ENCODE measurements at regions not wholly inside any gene's neighbourhood (a gene's known extent, or its start where the extent isn't known, plus 50 kb on each side); places are given as distances from the start of the nearest gene placed in this dataset.

DNA sequence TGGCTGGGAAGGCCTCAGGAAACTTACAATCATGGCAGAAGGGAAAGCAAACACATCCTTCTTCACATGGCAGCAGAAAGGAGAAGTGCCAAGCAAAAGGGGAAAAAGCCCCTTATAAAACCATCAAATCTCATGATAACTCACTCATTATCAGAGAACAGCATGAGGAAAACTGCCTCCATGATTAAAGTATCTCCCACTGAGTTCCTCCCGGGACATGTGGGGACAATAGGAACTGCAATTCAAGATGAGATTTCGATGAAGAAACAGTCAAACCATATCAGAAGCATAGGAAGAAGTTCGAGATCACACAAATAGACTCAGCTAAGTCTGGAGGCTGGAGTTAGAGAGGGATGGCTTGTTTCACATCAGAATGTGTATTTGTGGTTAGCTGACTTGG lies 869.4 kb upstream of the PHF14 start:
- Histone ChIP-seq H3K9ac (ENCODE audit: insufficient read depth, low read length, poor library complexity, severe bottlenecking) (no peak overlapping the region), H3K27me3 (ENCODE audit: control insufficient read depth in 2 of 2, insufficient read depth in 2 of 2, low read length in 2 of 2) (no peaks in the 10 kb centered on the region), H2AFZ (ENCODE audit: insufficient read depth, low read depth, low read length, poor library complexity, severe bottlenecking) (no peak overlapping the region), H3K4me1 (ENCODE audit: control insufficient read depth in 1 of 2, insufficient read depth in 2 of 2, low read length in 2 of 2) (no peaks in the 10 kb centered on the region), H3K27ac (ENCODE audit: low read depth in 1 of 2, low read length in 2 of 2) (no peak overlapping the region), H3K4me2 (replicated peaks; ENCODE audit: extremely low read depth, low read length, poor library complexity, severe bottlenecking) (no peak overlapping the region), H3K79me2 (ENCODE audit: insufficient read depth, low read length) (no peaks in the 10 kb centered on the region), H3K9me3 (replicated peaks in 1 of 2; ENCODE audit: control insufficient read depth in 1 of 2, insufficient read depth in 1 of 2, low read length in 2 of 2) (peaks cover 0 to 3% of the 10 kb centered on the region in 2 donors), H3K36me3 (replicated peaks in 1 of 2; ENCODE audit: control insufficient read depth in 1 of 2, insufficient read depth in 2 of 2, low read length in 2 of 2) (no peaks in the 10 kb centered on the region), H4K20me1 (ENCODE audit: insufficient read depth, low read length) (no peaks in the 10 kb centered on the region), H3K4me3 (replicated peaks in 1 of 3; ENCODE audit: low read depth in 2 of 3, low read length in 3 of 3) (no peak overlapping the region)
- no peak for DNase-seq
- H3K4me1 Mint-ChIP-seq = no peaks in the 10 kb centered on the region
- H3K36me3 Mint-ChIP-seq = no peaks in the 10 kb centered on the region
- TF ChIP-seq, protein P1, sequence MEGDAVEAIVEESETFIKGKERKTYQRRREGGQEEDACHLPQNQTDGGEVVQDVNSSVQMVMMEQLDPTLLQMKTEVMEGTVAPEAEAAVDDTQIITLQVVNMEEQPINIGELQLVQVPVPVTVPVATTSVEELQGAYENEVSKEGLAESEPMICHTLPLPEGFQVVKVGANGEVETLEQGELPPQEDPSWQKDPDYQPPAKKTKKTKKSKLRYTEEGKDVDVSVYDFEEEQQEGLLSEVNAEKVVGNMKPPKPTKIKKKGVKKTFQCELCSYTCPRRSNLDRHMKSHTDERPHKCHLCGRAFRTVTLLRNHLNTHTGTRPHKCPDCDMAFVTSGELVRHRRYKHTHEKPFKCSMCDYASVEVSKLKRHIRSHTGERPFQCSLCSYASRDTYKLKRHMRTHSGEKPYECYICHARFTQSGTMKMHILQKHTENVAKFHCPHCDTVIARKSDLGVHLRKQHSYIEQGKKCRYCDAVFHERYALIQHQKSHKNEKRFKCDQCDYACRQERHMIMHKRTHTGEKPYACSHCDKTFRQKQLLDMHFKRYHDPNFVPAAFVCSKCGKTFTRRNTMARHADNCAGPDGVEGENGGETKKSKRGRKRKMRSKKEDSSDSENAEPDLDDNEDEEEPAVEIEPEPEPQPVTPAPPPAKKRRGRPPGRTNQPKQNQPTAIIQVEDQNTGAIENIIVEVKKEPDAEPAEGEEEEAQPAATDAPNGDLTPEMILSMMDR (IDR thresholded peaks at IDR 0.05) = no peak
- peaks cover 0 to 12% (median 3%) of the 10 kb centered on the region in 7 donors for H3K9me3 Mint-ChIP-seq
- intact Hi-C loops (cut with micrococcal nuclease) = no loop called here
- no peaks in the 10 kb centered on the region for H3K27me3 Mint-ChIP-seq (ENCODE audit: low read depth in 3 of 3)
- WGBS (ENCODE audit: insufficient coverage) = 85% methylated on average over 2 of the region's 3 CpGs
- no peak overlapping the region for H3K27ac Mint-ChIP-seq
- H3K4me3 Mint-ChIP-seq = no peak overlapping the region

DNA sequence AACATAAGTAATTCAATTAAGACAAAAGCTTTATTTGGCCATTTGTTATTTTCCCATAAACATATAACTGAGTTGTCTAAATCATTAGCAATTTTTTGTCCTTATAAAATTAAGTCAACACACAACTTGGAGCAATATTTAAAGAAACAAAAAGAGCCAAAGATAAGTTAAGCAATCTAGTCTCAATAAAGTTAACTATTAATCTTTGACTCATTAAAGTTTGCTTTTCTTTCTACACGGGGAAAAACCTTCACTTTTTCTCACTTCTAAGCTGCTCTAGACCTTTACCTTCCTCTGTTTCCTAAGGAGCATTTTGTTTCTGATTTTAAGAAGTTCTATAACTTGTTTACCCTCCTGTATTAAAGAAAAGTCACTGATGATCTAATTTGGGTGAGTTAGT lies 867.1 kb upstream of the PHF14 start:
- H3K4me3 Mint-ChIP-seq = no peak overlapping the region
- peaks cover 0 to 3% of the 10 kb centered on the region in 2 donors for H3K9me3 ChIP-seq (replicated peaks in 1 of 2; ENCODE audit: control insufficient read depth in 1 of 2, insufficient read depth in 1 of 2, low read length in 2 of 2)
- no peaks in the 10 kb centered on the region for H3K27me3 Mint-ChIP-seq (ENCODE audit: low read depth in 3 of 3)
- intact Hi-C loops (cut with micrococcal nuclease) = no loop called here
- H3K27ac ChIP-seq (ENCODE audit: low read depth in 1 of 2, low read length in 2 of 2) = no peak overlapping the region
- no peaks in the 10 kb centered on the region for H3K79me2 ChIP-seq (ENCODE audit: insufficient read depth, low read length)
- H3K4me1 ChIP-seq (ENCODE audit: control insufficient read depth in 1 of 2, insufficient read depth in 2 of 2, low read length in 2 of 2) = no peaks in the 10 kb centered on the region
- H3K4me2 ChIP-seq (replicated peaks; ENCODE audit: extremely low read depth, low read length, poor library complexity, severe bottlenecking) = no peak overlapping the region
- no peaks in the 10 kb centered on the region for H4K20me1 ChIP-seq (ENCODE audit: insufficient read depth, low read length)
- no peak overlapping the region for H3K27ac Mint-ChIP-seq
- H3K9ac ChIP-seq (ENCODE audit: insufficient read depth, low read length, poor library complexity, severe bottlenecking) = no peak overlapping the region
- H3K36me3 ChIP-seq (replicated peaks in 1 of 2; ENCODE audit: control insufficient read depth in 1 of 2, insufficient read depth in 2 of 2, low read length in 2 of 2) = no peaks in the 10 kb centered on the region
- TF ChIP-seq, protein P1 (IDR thresholded peaks at IDR 0.05) = no peak
- WGBS (ENCODE audit: insufficient coverage) = no CpG with 5 or more reads among the region's 1 CpG
- no peaks in the 10 kb centered on the region for H3K4me1 Mint-ChIP-seq
- no peak for DNase-seq
- peaks cover 0 to 10% (median 2%) of the 10 kb centered on the region in 7 donors for H3K9me3 Mint-ChIP-seq
- no peak overlapping the region for H3K4me3 ChIP-seq (replicated peaks in 1 of 3; ENCODE audit: low read depth in 2 of 3, low read length in 3 of 3)
- no peaks in the 10 kb centered on the region for H3K27me3 ChIP-seq (ENCODE audit: control insufficient read depth in 2 of 2, insufficient read depth in 2 of 2, low read length in 2 of 2)
- no peaks in the 10 kb centered on the region for H3K36me3 Mint-ChIP-seq
- H2AFZ ChIP-seq (ENCODE audit: insufficient read depth, low read depth, low read length, poor library complexity, severe bottlenecking) = no peak overlapping the region
